IPS-18c (cell line): ENCODE measurements at regions not wholly inside any gene's neighbourhood (a gene's known extent, or its start where the extent isn't known, plus 50 kb on each side); places are given as distances from the start of the nearest gene placed in this dataset.

Experiments
- H3K4me3 ChIP-seq: 2 replicates; pipeline ENCODE4 v1.7.0; 2013; ENCODE audit warnings: low read depth, mild to moderate bottlenecking, low read length, moderate library complexity; ENCODE audit not compliant: insufficient read depth
- H3K9me3 ChIP-seq: one replicate; pipeline ENCODE4 v1.6.1; 2013; ENCODE audit warnings: mild to moderate bottlenecking, low read length, moderate library complexity; ENCODE audit not compliant: control insufficient read depth, insufficient read depth

DNA sequence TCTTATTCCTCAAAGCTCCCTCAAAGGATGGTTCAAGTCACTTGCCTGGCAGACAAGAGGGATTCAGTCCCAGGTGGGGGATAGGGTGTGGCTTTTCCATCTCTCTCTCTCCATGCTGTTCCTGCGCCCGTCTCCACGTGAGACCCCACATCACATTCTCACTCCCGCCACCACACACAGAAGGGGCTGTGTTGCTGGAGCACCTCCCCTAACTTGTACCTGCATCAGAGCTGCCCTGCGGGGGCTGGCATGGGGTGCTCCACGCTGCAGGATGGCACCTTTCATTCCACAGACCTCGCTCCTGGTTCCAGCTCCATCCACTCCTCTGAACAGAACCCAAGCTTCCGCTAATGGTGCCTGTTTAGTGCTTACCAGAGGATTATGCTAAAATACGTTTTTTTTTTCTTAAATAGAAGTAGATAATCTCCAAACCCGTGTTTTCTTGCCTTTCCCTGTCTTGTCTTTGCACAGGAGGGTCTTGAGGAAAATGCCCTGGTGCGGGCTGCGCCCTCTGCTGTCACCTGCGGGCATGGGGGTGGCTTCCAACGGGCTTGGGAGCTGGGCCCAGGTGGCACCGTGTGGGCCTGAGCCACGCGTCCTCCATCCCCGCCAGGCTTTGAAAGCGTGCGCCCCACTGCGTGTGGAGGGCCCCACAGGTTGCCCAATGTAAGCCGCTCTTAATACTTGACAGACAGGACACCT is 985.6 kb downstream of the BRD1 start:
- no peak overlapping the region for H3K4me3 ChIP-seq
- H3K9me3 ChIP-seq, result no peaks in the 10 kb centered on the region

DNA sequence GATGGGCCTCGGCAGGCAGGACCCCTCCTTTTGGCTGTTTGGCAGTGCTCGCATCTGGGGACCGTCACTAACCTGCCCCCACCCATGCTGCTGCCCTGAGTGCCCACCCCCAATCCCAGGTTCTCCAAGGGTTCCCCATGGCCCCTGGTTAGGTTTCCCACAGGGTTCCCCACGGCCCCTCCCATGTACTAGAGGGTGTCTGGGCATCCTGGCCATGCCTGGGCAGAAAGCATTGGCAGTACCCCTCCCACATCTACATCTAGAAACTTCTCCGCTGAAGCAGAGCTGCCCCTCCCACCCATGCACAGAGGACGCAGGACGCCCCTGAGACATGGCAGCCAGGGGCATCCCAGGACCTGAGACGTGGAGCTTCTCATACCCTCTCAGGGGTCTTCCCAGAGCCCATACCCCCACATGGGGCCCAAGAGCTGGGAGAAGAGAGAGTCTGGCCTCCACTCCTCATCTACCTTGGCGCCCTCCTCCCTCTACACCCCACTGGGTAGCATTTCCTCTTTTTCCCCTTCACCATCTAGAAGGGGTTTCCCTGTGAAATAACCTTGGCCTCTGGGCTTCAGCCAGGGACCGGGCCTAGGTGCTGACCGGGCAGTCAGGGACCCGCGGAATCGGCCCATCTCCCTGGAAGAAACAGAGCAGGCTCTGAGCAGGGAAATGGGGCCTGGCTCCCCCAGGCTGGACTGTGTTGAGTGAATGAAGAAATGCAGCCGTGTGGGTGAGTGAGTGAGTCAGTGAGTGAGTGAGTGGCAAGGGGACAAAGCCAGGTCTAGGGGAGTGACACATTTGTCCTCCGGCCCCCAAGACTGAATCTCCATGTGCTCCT is 987.3 kb downstream of the BRD1 start:
- no peaks in the 10 kb centered on the region for H3K9me3 ChIP-seq
- no peak overlapping the region for H3K4me3 ChIP-seq

- Histone ChIP-seq H3K9me3 (no peaks in the 10 kb centered on the region), H3K4me3 (no peak overlapping the region)
Observed at GRCh38 chr22:48838846-48839730, 988.6 kb downstream of the BRD1 start.

GRCh38 chr22:48838376-48838775 is 989.3 kb downstream of the BRD1 start:
- no peaks in the 10 kb centered on the region for H3K9me3 ChIP-seq
- no peak overlapping the region for H3K4me3 ChIP-seq

GRCh38 chr22:48837341-48837935 is 990.2 kb downstream of the BRD1 start:
- no peaks in the 10 kb centered on the region for H3K9me3 ChIP-seq
- H3K4me3 ChIP-seq, result no peak overlapping the region

DNA sequence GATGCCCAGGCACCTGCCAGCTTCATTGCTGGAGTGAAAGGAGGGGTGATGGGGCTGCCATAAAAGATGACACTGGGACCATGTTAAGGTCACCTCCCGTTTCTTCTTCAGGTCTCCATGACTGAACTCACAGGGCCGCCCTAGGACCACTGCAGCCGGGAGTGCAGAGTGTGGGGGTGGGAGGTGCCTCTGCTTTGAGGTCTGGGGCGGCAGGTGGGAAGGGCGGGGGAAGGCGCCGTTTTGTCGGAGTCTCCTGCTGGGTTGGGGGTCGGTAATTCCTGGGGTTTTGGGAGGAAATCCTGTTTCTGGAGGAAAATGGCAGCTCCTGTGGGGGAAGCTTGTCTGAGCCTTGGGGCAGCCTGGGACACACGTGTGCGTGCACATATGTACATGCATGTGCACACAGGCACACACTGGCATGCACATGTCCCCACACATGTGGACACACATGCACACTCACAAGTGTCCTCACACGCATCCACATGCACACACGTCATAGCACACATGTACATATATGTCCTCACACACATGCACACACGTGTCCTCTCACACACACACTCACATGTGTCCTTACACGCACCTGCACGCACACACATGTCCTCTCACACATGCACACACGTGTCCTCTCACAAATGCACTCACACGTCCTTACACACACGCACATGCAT is 990.9 kb downstream of the BRD1 start:
- Histone ChIP-seq H3K4me3 (no peak overlapping the region), H3K9me3 (peaks cover 3% of the 10 kb centered on the region)

DNA sequence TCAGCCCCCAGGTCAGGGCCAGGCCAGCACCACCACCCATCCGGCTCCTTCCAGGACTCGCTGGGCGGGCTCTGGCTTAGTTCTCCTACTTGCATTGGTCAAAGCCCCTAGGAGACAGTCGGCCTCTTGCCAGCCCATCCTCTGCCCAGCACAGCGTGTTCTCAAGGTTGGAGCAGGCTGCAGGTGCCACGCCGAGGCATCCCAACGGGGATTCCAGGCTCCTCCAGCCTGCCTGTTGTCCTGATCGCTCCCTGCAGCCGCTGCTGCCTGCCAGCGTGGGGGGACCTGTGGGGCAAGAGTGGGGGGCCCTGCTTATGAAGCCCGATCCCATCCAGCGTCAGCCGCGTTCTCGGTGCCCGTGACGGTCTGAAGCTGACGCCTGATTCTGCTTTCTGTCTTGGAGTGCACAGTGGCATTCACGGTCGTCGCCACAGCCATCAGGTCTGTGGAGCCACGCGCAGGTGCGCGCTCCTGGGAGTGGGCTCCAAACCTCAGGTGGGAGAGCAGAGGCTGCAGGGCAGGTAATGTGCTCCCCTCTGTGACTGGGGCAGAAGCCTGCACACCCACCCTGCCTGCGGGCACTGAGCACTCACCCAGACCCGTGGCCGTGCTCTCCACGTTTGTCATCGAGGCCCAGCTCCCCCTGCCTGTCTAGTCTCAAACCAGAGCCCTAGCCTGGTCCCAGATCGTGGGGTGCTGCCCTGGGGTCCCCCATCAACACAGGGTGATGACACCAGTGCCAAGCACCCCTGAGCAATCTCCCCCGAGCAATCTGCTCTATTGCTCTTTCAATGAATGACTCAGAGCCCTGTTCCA is 991.6 kb downstream of the BRD1 start:
- peaks cover 4% of the 10 kb centered on the region for H3K9me3 ChIP-seq

GRCh38 chr22:48835364-48835763 is 992.3 kb downstream of the BRD1 start:
- Histone ChIP-seq H3K9me3 (peaks cover 4% of the 10 kb centered on the region), H3K4me3 (no peak overlapping the region)

More for the DNA sequence above, 991.6 kb downstream of the BRD1 start:
- no peak overlapping the region for H3K4me3 ChIP-seq

GRCh38 chr22:48834404-48834803 is 993.3 kb downstream of the BRD1 start:
- no peak overlapping the region for H3K4me3 ChIP-seq
- H3K9me3 ChIP-seq, result peaks cover 4% of the 10 kb centered on the region

DNA sequence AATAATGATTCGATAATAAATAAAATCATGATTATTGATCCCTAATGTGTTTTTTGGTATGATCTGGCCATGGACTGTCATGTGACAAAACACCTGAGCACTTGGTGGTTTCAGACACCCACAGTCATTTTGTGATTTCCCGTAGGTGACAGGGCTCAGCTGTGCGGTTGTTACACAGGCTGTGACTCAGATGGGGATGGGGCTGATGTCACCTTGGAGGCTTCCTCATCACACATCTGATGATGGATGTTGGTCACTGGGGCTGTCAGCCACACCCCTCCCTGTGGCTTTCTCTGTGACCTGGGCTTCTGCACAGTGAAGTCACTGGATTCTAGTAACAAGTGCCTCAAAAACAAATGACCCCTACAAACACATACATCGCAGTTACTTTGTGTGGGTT is 995.1 kb downstream of the BRD1 start:
- Histone ChIP-seq H3K4me3 (no peak overlapping the region), H3K9me3 (peaks cover 4% of the 10 kb centered on the region)

DNA sequence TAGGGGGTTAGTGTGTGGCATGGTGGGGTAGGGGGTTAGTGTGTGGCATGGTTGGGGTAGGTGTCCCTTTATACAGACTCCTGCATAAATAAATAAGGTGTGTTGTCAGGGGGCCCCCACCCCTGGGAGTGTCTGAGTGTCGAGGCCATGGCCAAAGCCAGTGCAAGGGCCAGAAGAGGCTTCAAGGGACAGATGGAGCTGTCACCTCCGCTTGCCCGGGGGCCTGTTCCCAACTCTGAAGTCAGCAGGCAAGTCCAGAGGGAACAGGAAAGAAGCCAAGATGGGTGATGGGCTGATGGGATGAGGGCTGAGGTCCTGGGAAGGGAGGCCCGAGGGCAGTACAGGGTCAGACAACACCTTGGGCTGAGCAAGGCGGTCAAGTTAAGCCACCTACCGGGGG is 997.8 kb downstream of the BRD1 start:
- peaks cover 4% of the 10 kb centered on the region for H3K9me3 ChIP-seq

GRCh38 chr22:48828688-48829087 is 999.0 kb downstream of the BRD1 start:
- Histone ChIP-seq H3K9me3 (peaks cover 4% of the 10 kb centered on the region), H3K4me3 (no peak overlapping the region)

More for the DNA sequence above, 997.8 kb downstream of the BRD1 start:
- no peak overlapping the region for H3K4me3 ChIP-seq

DNA sequence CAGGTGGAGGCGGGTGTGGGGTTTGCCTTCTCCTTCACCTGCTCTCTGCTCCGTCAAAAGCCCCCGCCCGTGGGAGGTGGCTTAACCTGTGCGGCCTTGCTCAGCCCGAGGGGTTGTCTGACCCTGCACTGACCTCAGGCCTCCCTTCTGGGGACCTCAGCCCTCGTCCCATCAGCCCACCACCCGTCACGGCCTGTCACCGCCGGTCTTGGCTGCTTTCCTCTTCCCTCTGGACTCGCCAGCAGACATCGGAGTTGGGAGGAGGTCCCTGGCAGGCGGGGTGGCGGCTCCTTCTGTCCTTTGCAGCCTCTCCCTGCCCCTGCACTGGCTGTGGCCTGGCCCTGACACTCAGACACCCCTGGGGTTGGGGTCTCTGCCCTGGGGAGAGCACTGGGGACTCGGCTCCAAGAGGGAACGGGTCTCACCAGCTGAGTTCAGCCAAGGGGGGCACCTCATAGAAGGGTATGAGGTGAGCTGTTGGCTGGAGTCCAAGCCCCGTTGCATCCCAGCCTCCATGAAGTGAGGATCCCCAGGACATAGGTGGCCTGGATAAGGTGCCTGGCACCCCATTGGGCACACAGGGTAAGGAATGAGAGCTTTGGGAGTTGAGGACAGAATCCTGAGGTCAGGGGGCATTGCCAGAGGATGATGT is 999.6 kb downstream of the BRD1 start:
- Histone ChIP-seq H3K9me3 (peaks cover 4% of the 10 kb centered on the region), H3K4me3 (no peak overlapping the region)

- Histone ChIP-seq H3K4me3 (no peak overlapping the region), H3K9me3 (peaks cover 4% of the 10 kb centered on the region)
Observed at GRCh38 chr22:48827268-48827846, 1000.3 kb downstream of the BRD1 start.

DNA sequence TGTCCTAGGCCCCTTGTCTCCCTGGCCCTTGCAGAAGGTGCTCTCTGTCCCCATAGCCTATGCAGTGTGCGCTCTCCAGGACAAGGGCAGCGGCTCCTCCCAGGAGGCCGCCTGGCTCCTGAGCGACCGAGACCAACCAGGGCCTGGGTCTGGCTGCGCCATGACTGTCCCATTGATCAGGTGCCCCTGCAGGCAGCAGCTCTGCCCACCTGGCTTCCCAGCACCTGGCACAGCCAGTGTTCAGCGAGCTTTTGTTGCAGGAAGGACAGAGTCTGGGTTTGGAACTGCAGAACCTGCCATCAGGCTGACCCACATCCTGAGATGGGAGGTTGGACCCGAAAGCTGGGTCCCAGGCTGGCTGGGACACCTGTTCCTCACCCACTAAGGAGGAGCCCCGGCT is 1001.1 kb downstream of the BRD1 start:
- no peak overlapping the region for H3K4me3 ChIP-seq
- no peaks in the 10 kb centered on the region for H3K9me3 ChIP-seq
